NT2/D1 (cell line): ENCODE measurements at regions not wholly inside any gene's neighbourhood (a gene's known extent, or its start where the extent isn't known, plus 50 kb on each side); places are given as distances from the start of the nearest gene placed in this dataset.

ENCODE experiments used
- SUZ12 ChIP-seq: IDR thresholded peaks from 2 replicates; pipeline ENCODE4 v1.6.1; 2011; ENCODE audit not compliant: insufficient read length, insufficient read depth; ENCODE audit errors: extremely low read depth
- YY1 ChIP-seq: IDR thresholded peaks from 2 replicates; pipeline ENCODE4 v1.6.1; 2011; ENCODE audit not compliant: insufficient read length, insufficient read depth
- ZNF274 ChIP-seq: IDR thresholded peaks from 2 replicates; pipeline ENCODE4 v1.6.1; 2011; ENCODE audit warnings: mild to moderate bottlenecking, low read depth, low read length

GRCh38 chr5:156182174-156182967 is 144.6 kb upstream of the SGCD start:
- TF ChIP-seq ZNF274 (no peak), YY1 (no peak), SUZ12 (no peak)
